ENCODE measurements at regions not wholly inside any gene's neighbourhood (a gene's known extent, or its start where the extent isn't known, plus 50 kb on each side); places are given as distances from the start of the nearest gene placed in this dataset.

DNA sequence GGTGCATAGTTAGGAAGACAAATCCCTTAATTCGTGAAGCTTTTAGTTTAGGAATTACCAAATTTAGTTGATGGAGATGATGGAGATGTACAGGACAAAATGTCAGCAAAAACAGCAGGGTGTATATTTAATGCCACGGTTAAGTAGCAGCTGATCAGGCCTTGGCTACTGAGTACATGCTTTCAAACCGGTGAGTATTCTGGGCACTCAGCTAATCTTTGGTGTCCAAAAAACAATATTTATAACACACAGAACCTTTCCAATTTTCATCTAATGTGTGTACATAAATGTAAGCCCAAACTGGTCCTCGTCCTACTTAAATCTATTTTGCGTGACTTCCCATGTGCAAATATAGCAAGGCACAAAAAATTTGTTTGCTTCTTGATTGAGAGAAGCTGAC lies 703.4 kb upstream of the LINC00305 start (continued):
- TF ChIP-seq, protein P1, sequence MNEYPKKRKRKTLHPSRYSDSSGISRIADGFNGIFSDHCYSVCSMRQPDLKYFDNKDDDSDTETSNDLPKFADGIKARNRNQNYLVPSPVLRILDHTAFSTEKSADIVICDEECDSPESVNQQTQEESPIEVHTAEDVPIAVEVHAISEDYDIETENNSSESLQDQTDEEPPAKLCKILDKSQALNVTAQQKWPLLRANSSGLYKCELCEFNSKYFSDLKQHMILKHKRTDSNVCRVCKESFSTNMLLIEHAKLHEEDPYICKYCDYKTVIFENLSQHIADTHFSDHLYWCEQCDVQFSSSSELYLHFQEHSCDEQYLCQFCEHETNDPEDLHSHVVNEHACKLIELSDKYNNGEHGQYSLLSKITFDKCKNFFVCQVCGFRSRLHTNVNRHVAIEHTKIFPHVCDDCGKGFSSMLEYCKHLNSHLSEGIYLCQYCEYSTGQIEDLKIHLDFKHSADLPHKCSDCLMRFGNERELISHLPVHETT (CRISPR knock-in tag; conservative IDR thresholded peaks at IDR 0.05) = no peak

DNA sequence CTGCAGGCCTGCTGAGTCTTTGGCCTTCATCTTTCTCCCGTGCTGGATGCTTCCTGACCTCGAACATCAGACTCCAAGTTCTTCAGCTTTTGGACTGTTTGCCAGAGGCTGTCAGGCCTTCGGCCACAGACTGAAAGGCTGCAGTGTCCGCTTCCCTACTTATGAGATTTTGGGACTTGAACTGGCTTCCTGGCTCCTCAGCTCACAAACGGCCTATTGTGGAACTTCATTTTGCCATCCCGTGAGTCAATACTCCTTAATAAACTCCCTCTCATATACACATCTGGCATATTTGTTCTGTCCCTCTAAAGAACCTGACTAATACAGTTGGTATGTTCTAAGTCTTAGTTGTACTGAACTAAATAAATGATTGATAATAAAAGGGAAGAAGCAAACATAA lies 702.8 kb upstream of the LINC00305 start:
- Histone ChIP-seq H3K27ac (ENCODE audit: extremely low read length, insufficient read depth, low read length) (no peak overlapping the region), H3K79me2 (ENCODE audit: insufficient read depth, low read length) (no peaks in the 10 kb centered on the region), H3K9me3 (ENCODE audit: low read length) (no peaks in the 10 kb centered on the region), H3K9ac (ENCODE audit: insufficient read depth, low read depth, low read length) (no peak overlapping the region), H3K4me3 (replicated peaks in 1 of 3; ENCODE audit: insufficient read depth in 1 of 3, low read depth in 2 of 3, low read length in 3 of 3) (no peak overlapping the region), H3K36me3 (replicated peaks in 1 of 2; ENCODE audit: control insufficient read depth in 1 of 2, insufficient read depth in 2 of 2, low read length in 2 of 2) (no peaks in the 10 kb centered on the region), H3K4me2 (ENCODE audit: low read depth, low read length) (no peak overlapping the region), H2AFZ (ENCODE audit: low read length) (no peak overlapping the region), H4K20me1 (ENCODE audit: insufficient read depth, low read length) (no peaks in the 10 kb centered on the region), H3K4me1 (ENCODE audit: insufficient read depth, low read length) (no peaks in the 10 kb centered on the region), H3K27me3 (ENCODE audit: control insufficient read depth in 1 of 2, insufficient read depth in 2 of 2, low read length in 2 of 2) (no peaks in the 10 kb centered on the region)
- intact Hi-C loops (cut with micrococcal nuclease; ENCODE audit: unreplicated experiment) (no loop called here), in situ Hi-C loops (cut with HindIII; ENCODE audit: extremely low pct_ligation_motif_present, low pct_unique_long_range_greater_than_20kb) (no loop called here)
- ChIA-PET CTCF (ENCODE audit: low intra/inter-chr PET ratio, low total read pairs) (no interaction called here), POLR2A (no interaction called here)
- 0% methylated on average over 6 of the region's 6 CpGs for WGBS (ENCODE audit: low lambda C conversion rate)
- ATAC-seq (no peak), DNase-seq (ENCODE audit: low spot score) (no peak), FAIRE-seq (no peak)
- TF ChIP-seq, protein P2, sequence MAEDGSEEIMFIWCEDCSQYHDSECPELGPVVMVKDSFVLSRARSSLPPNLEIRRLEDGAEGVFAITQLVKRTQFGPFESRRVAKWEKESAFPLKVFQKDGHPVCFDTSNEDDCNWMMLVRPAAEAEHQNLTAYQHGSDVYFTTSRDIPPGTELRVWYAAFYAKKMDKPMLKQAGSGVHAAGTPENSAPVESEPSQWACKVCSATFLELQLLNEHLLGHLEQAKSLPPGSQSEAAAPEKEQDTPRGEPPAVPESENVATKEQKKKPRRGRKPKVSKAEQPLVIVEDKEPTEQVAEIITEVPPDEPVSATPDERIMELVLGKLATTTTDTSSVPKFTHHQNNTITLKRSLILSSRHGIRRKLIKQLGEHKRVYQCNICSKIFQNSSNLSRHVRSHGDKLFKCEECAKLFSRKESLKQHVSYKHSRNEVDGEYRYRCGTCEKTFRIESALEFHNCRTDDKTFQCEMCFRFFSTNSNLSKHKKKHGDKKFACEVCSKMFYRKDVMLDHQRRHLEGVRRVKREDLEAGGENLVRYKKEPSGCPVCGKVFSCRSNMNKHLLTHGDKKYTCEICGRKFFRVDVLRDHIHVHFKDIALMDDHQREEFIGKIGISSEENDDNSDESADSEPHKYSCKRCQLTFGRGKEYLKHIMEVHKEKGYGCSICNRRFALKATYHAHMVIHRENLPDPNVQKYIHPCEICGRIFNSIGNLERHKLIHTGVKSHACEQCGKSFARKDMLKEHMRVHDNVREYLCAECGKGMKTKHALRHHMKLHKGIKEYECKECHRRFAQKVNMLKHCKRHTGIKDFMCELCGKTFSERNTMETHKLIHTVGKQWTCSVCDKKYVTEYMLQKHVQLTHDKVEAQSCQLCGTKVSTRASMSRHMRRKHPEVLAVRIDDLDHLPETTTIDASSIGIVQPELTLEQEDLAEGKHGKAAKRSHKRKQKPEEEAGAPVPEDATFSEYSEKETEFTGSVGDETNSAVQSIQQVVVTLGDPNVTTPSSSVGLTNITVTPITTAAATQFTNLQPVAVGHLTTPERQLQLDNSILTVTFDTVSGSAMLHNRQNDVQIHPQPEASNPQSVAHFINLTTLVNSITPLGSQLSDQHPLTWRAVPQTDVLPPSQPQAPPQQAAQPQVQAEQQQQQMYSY (CRISPR knock-in tag; IDR thresholded peaks at IDR 0.05) = no peak
- TF ChIP-seq, protein P3, sequence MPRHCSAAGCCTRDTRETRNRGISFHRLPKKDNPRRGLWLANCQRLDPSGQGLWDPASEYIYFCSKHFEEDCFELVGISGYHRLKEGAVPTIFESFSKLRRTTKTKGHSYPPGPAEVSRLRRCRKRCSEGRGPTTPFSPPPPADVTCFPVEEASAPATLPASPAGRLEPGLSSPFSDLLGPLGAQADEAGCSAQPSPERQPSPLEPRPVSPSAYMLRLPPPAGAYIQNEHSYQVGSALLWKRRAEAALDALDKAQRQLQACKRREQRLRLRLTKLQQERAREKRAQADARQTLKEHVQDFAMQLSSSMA (CRISPR knock-in tag; IDR thresholded peaks at IDR 0.05) = no peak
- no peak for TF ChIP-seq ZBTB42 (CRISPR knock-in tag; IDR thresholded peaks at IDR 0.05)
- TF ChIP-seq, protein P4, sequence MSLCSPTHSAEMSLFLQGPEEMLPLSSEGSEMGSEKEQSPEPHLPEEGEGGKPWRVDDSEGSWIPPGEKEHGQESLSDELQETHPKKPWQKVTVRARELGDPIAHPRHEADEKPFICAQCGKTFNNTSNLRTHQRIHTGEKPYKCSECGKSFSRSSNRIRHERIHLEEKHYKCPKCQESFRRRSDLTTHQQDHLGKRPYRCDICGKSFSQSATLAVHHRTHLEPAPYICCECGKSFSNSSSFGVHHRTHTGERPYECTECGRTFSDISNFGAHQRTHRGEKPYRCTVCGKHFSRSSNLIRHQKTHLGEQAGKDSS (CRISPR knock-in tag; IDR thresholded peaks at IDR 0.05; ENCODE audit: borderline replicate concordance, low read depth) = no peak
- no peak for TF ChIP-seq ATF7 (IDR thresholded peaks at IDR 0.05)
- TF ChIP-seq ATF7 (CRISPR knock-in tag; IDR thresholded peaks at IDR 0.05) = no peak
- TF ChIP-seq ZNF558 (CRISPR knock-in tag; IDR thresholded peaks at IDR 0.05; ENCODE audit: borderline replicate concordance) = no peak
- TF ChIP-seq MAFF (IDR thresholded peaks at IDR 0.05; ENCODE audit: low read depth, low read length) = no peak
- TF ChIP-seq, protein P5, sequence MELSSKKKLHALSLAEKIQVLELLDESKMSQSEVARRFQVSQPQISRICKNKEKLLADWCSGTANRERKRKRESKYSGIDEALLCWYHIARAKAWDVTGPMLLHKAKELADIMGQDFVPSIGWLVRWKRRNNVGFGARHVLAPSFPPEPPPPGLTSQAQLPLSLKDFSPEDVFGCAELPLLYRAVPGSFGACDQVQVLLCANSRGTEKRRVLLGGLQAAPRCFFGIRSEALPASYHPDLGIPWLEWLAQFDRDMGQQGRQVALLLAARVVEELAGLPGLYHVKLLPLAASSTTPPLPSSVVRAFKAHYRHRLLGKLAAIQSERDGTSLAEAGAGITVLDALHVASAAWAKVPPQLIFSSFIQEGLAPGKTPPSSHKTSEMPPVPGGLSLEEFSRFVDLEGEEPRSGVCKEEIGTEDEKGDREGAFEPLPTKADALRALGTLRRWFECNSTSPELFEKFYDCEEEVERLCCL (CRISPR knock-in tag; IDR thresholded peaks at IDR 0.05; ENCODE audit: borderline replicate concordance) = no peak
- TF ChIP-seq, protein P6, sequence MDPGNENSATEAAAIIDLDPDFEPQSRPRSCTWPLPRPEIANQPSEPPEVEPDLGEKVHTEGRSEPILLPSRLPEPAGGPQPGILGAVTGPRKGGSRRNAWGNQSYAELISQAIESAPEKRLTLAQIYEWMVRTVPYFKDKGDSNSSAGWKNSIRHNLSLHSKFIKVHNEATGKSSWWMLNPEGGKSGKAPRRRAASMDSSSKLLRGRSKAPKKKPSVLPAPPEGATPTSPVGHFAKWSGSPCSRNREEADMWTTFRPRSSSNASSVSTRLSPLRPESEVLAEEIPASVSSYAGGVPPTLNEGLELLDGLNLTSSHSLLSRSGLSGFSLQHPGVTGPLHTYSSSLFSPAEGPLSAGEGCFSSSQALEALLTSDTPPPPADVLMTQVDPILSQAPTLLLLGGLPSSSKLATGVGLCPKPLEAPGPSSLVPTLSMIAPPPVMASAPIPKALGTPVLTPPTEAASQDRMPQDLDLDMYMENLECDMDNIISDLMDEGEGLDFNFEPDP (CRISPR knock-in tag; conservative IDR thresholded peaks at IDR 0.05) = no peak
- TF ChIP-seq ZNF256 (CRISPR knock-in tag; conservative IDR thresholded peaks at IDR 0.05) = no peak
- no peak for TF ChIP-seq RBM22 (optimal IDR thresholded peaks at IDR 0.05; ENCODE audit: low read length)
- no peak for TF ChIP-seq NR1H2 (CRISPR knock-in tag; IDR thresholded peaks at IDR 0.05; ENCODE audit: borderline replicate concordance, low read depth)
- BruUV-seq (replicated peaks) = no TSS peak
